H1 (cell line): ENCODE measurements at regions not wholly inside any gene's neighbourhood (a gene's known extent, or its start where the extent isn't known, plus 50 kb on each side); places are given as distances from the start of the nearest gene placed in this dataset.

Experiments
- CTCF ChIA-PET: fragments of 300-600 bp; sonication (Branson Sonifier 250); formaldehyde crosslinking; loops from one replicate; lab custom pipeline; 2021; ENCODE audit not compliant: partially characterized antibody; lab: Charles Lee
- POLR2A ChIA-PET: fragments of 300-600 bp; sonication (Branson Sonifier 250); formaldehyde crosslinking; loops from one replicate; lab custom pipeline; 2021; ENCODE audit warnings: inconsistent platforms; ENCODE audit not compliant: partially characterized antibody; lab: Charles Lee
- DNase-seq, 2 experiments: peaks; one replicate each; pipeline versions ENCODE4 v3.0.0 to v3.0.0-alpha.2; 2010 to 2022; ENCODE audit warnings: low spot score in 2 of 2, low read depth in 1 of 2, mixed read lengths in 1 of 2
- FAIRE-seq: peaks from 2 replicates; lab custom pipeline; 2011; peaks lifted over from hg19 to GRCh38; lab: Jason Lieb, UNC
- H2AFZ ChIP-seq: 2 replicates; pipeline ENCODE4 v1.8.1; 2012; ENCODE audit warnings: low read length, inconsistent platforms
- H2AK5ac ChIP-seq: 2 replicates; pipeline ENCODE4 v1.6.1; 2013; ENCODE audit warnings: low read depth, low read length
- H2BK120ac ChIP-seq: replicated peaks from 2 replicates; pipeline ENCODE3; 2013; ENCODE audit warnings: low read depth, low read length, inconsistent platforms
- H2BK12ac ChIP-seq: 2 replicates; pipeline ENCODE4 v1.6.1; 2013; ENCODE audit warnings: low read depth, low read length
- H2BK15ac ChIP-seq: 2 replicates; pipeline ENCODE4 v1.6.1; 2013; ENCODE audit warnings: low read length
- H2BK20ac ChIP-seq: 2 replicates; pipeline ENCODE4 v1.6.1; 2013; ENCODE audit warnings: low read length
- H2BK5ac ChIP-seq: 2 replicates; pipeline ENCODE4 v1.6.1; 2013; ENCODE audit warnings: low read depth, low read length
- H3K14ac ChIP-seq: 2 replicates; pipeline ENCODE4 v1.6.1; 2013; ENCODE audit warnings: inconsistent platforms; ENCODE audit not compliant: insufficient read length
- H3K18ac ChIP-seq: 2 replicates; pipeline ENCODE4 v1.6.1; 2013; ENCODE audit warnings: low read length; ENCODE audit errors: extremely low read depth
- H3K23ac ChIP-seq: 2 replicates; pipeline ENCODE4 v1.6.1; 2013; ENCODE audit warnings: inconsistent platforms; ENCODE audit not compliant: insufficient read length
- H3K23me2 ChIP-seq: 2 replicates; pipeline ENCODE4 v1.6.1; 2013; ENCODE audit warnings: low read depth, low read length
- H3K27ac ChIP-seq: 2 replicates; pipeline ENCODE4 v1.6.1; 2011; ENCODE audit warnings: low read depth, low read length, inconsistent platforms
- H3K27me3 ChIP-seq, 4 experiments: replicated peaks in 1 of 4; 1 replicate in 1 of 4; 2 replicates in 3 of 4; pipeline versions ENCODE4 v1.6.1 to v1.8.1; 2011 to 2013; ENCODE audit warnings: low read length in 3 of 4, mild to moderate bottlenecking in 3 of 4, inconsistent platforms in 2 of 4, mixed read lengths in 2 of 4, moderate library complexity in 1 of 4; ENCODE audit not compliant: control insufficient read depth in 3 of 4, insufficient read depth in 3 of 4; ENCODE audit errors: extremely low read depth in 1 of 4
- H3K36me3 ChIP-seq, 4 experiments: 2 replicates each; pipeline versions ENCODE4 v1.6.1 to v1.8.1; 2011 to 2013; ENCODE audit warnings: mild to moderate bottlenecking in 4 of 4, low read length in 3 of 4, moderate library complexity in 2 of 4, control low read depth in 1 of 4, inconsistent platforms in 1 of 4; ENCODE audit not compliant: insufficient read depth in 4 of 4, control insufficient read depth in 2 of 4
- H3K4ac ChIP-seq: replicated peaks from 2 replicates; pipeline ENCODE3; 2013; ENCODE audit warnings: low read length, low read depth, mixed read lengths, inconsistent platforms; ENCODE audit not compliant: insufficient read length
- H3K4me1 ChIP-seq, 4 experiments: replicated peaks in 1 of 4; 1 replicate in 1 of 4; 2 replicates in 3 of 4; pipeline versions ENCODE4 v1.6.1 to v1.8.1; 2011 to 2013; ENCODE audit warnings: low read length in 3 of 4, inconsistent platforms in 2 of 4, mixed read lengths in 1 of 4; ENCODE audit not compliant: insufficient read depth in 4 of 4, control insufficient read depth in 3 of 4
- H3K4me2 ChIP-seq, 2 experiments: 2 replicates each; pipeline versions ENCODE4 v1.6.1 to v1.8.1; 2011 to 2013; ENCODE audit warnings: low read depth in 2 of 2, low read length in 2 of 2, control low read depth in 1 of 2, inconsistent platforms in 1 of 2, mild to moderate bottlenecking in 1 of 2; ENCODE audit not compliant: insufficient read depth in 1 of 2
- H3K4me3 ChIP-seq, 4 experiments: fragments of 200-600, 300-600 bp in 1 of 4; sonication (generic), shearing (Covaris generic), sonication (Bioruptor Twin) in 1 of 4; 2 replicates each; pipeline versions ENCODE4 v1.5.1 to v1.8.1; 2011 to 2016; ENCODE audit warnings: low read length in 4 of 4, low read depth in 3 of 4, control low read depth in 2 of 4, inconsistent platforms in 2 of 4, mild to moderate bottlenecking in 2 of 4, mixed read lengths in 1 of 4, moderate library complexity in 1 of 4; ENCODE audit not compliant: insufficient read depth in 2 of 4; ENCODE audit errors: extremely low read depth in 1 of 4
- H3K56ac ChIP-seq: replicated peaks from 2 replicates; pipeline ENCODE3; 2013; ENCODE audit warnings: low read depth, mild to moderate bottlenecking, mixed read lengths, low read length, inconsistent platforms; ENCODE audit not compliant: insufficient read length
- H3K79me1 ChIP-seq: 2 replicates; pipeline ENCODE4 v1.6.1; 2013; ENCODE audit warnings: low read depth, low read length, control low read depth
- H3K79me2 ChIP-seq, 2 experiments: 2 replicates each; pipeline versions ENCODE4 v1.6.1 to v1.8.1; 2012 to 2013; ENCODE audit warnings: low read length in 2 of 2, mild to moderate bottlenecking in 2 of 2, inconsistent platforms in 1 of 2; ENCODE audit not compliant: insufficient read depth in 2 of 2, control insufficient read depth in 1 of 2
- H3K9ac ChIP-seq, 4 experiments: replicated peaks in 1 of 4; 1 replicate in 1 of 4; 2 replicates in 3 of 4; pipeline versions ENCODE4 v1.6.1 to v1.8.1; 2011 to 2013; ENCODE audit warnings: low read depth in 3 of 4, low read length in 3 of 4, control low read depth in 2 of 4, mild to moderate bottlenecking in 2 of 4, moderate library complexity in 2 of 4, inconsistent platforms in 1 of 4; ENCODE audit errors: extremely low read depth in 1 of 4
- H3K9me3 ChIP-seq, 2 experiments: 2 replicates each; pipeline versions ENCODE4 v1.6.1 to v1.8.1; 2012 to 2013; ENCODE audit warnings: mild to moderate bottlenecking in 2 of 2, moderate library complexity in 2 of 2, control low read depth in 1 of 2, inconsistent platforms in 1 of 2, low read depth in 1 of 2, low read length in 1 of 2, mixed read lengths in 1 of 2; ENCODE audit not compliant: insufficient read depth in 2 of 2
- H4K20me1 ChIP-seq, 2 experiments: replicated peaks in 1 of 2; 2 replicates each; pipeline versions ENCODE3 to v1.8.1; 2011 to 2013; ENCODE audit warnings: inconsistent platforms in 2 of 2, low read length in 2 of 2, mild to moderate bottlenecking in 1 of 2; ENCODE audit not compliant: insufficient read depth in 2 of 2, control insufficient read depth in 1 of 2
- H4K5ac ChIP-seq: 2 replicates; pipeline ENCODE4 v1.6.1; 2013; ENCODE audit warnings: low read length, low read depth, mixed read lengths, inconsistent platforms; ENCODE audit not compliant: insufficient read length
- H4K8ac ChIP-seq: 2 replicates; pipeline ENCODE4 v1.8.0; 2013; ENCODE audit warnings: mild to moderate bottlenecking, moderate library complexity, low read length, inconsistent platforms; ENCODE audit not compliant: insufficient read depth; ENCODE audit errors: extremely low read depth
- H4K91ac ChIP-seq: replicated peaks from 2 replicates; pipeline ENCODE3; 2013; ENCODE audit warnings: low read length, mixed read lengths, inconsistent platforms; ENCODE audit not compliant: insufficient read length
- CREB1 ChIP-seq: IDR thresholded peaks from 2 replicates; pipeline ENCODE4 v1.6.1; 2012; ENCODE audit warnings: inconsistent platforms
- JUND ChIP-seq: IDR thresholded peaks from 2 replicates; pipeline ENCODE4 v1.6.1; 2011; ENCODE audit warnings: mild to moderate bottlenecking, improper control_type of control experiment, low read length
- MAFK ChIP-seq: IDR thresholded peaks from 2 replicates; pipeline ENCODE4 v1.6.1; 2012; ENCODE audit warnings: low read depth, mild to moderate bottlenecking, improper control_type of control experiment, low read length
- POU5F1 ChIP-seq: IDR thresholded peaks from 2 replicates; pipeline ENCODE4 v1.6.1; 2011; ENCODE audit warnings: low read depth, mild to moderate bottlenecking, low read length, moderate library complexity
- RXRA ChIP-seq: IDR thresholded peaks from 2 replicates; pipeline ENCODE4 v1.6.1; 2011; ENCODE audit warnings: low read depth, mild to moderate bottlenecking, low read length, moderate library complexity; ENCODE audit not compliant: insufficient read depth
- SIX5 ChIP-seq: IDR thresholded peaks from 2 replicates; pipeline ENCODE4 v1.6.1; 2011; ENCODE audit warnings: mild to moderate bottlenecking, low read depth, low read length
- WGBS, 2 experiments: shearing (Covaris generic) in 1 of 2; methylation state at CpG; one replicate each; pipeline versions ENCODE4 v1.1.6 to v1.1.7; 2013 to 2015; ENCODE audit warnings: low lambda C conversion rate in 2 of 2, mixed read lengths in 2 of 2, inconsistent platforms in 1 of 2, low coverage in 1 of 2, missing lambda C conversion rate in 1 of 2; ENCODE audit not compliant: insufficient replicate concordance in 2 of 2, insufficient coverage in 1 of 2, insufficient read length in 1 of 2; ENCODE audit errors: extremely low coverage in 1 of 2, missing lambda C conversion rate in 1 of 2; 5-methylcytosine and 5-hydroxymethylcytosine counted together
- TF ChIP-seq, protein P1 (sequence below): IDR thresholded peaks from 2 replicates; pipeline ENCODE4 v1.6.1; 2011; ENCODE audit warnings: low read depth, mild to moderate bottlenecking, low read length; ENCODE audit not compliant: insufficient read depth
- TF ChIP-seq, protein P2 (sequence below): IDR thresholded peaks from 2 replicates; pipeline ENCODE4 v1.6.1; 2012; ENCODE audit warnings: low read length, inconsistent platforms

DNA sequence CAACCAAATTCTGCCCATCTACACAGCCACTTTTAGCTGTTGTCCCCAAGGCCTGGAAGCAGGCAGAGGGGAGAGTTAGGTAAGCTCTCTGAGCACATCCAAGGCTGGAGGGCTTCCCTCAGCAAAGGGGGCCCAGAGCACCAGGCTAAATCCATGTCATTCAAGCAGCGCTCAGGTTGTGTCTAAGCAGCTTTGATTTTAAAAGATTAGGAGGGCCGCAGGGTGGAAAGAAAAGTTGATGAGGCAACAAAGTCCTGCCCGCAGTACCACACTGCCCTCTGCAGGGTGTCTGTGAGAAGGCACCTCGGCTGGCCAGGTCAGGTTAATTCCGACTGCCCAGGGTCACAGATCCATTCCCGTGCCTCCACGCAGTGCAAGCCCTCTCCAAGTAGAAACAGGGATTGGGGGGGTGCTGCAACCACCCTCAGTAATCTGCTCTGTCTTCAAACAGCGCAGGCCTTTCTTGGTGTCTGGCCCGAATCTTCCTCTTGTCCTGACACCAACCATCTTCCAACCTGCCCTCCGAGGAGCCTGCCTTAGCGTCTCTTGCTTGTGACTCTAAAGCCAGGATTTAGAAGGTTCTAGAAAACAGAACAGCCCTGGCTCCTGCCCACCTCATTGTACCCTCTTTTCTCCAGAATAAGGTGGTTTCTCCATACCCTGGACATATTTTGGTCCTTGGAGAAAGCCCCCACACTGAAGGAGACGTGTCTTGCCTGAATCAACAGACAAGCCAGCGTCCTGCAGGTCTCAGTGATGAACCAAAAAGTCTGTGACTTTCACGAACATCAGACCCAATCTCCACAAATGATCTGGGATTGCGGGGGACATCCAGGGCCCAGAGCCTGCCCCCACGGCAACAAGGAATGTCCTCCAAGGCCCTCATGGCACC lies 289.2 kb downstream of the TNS1 start:
- Histone ChIP-seq H2BK12ac (peak overlapping the region; percentile 72; the same call in 1 of the 2 replicates), H3K18ac (no peak overlapping the region; the same call in 1 of the 2 replicates), H3K4me2 (no peak overlapping the region), H4K5ac (no peak overlapping the region), H2BK5ac (no peak overlapping the region), H2BK120ac (no peak overlapping the region), H3K14ac (no peak overlapping the region), H3K27ac (no peak overlapping the region), H3K4me1 (0 out of 7 replicates have a peak, but pooled peaks cover 0 to 1% (median 0%) of the 10 kb centered on the region in 4 experiments), H3K9ac (no peak overlapping the region), H3K9me3 (no peaks in the 10 kb centered on the region), H4K20me1 (no peaks in the 10 kb centered on the region), H3K79me1 (no peaks in the 10 kb centered on the region), H2AK5ac (no peak overlapping the region), H2AFZ (peak overlapping the region; percentile 90; the same call in 1 of the 2 replicates), H3K4me3 (no peak overlapping the region), H4K91ac (no peak overlapping the region), H2BK15ac (no peak overlapping the region), H3K23ac (no peak overlapping the region), H4K8ac (no peak overlapping the region), H3K4ac (no peak overlapping the region), H3K36me3 (no peaks in the 10 kb centered on the region), H2BK20ac (peak overlapping the region; percentile 53; the same call in 1 of the 2 replicates), H3K27me3 (0 out of 7 replicates have a peak, but pooled peaks cover 0 to 3% (median 0%) of the 10 kb centered on the region in 4 experiments), H3K79me2 (no peaks in the 10 kb centered on the region), H3K56ac (no peak overlapping the region), H3K23me2 (no peaks in the 10 kb centered on the region; the same call in 1 of the 2 replicates)
- ChIA-PET POLR2A (no interaction called here), CTCF (interaction anchor here (0.6 to 7.3 kb wide), 77 partner anchors 8 to 1200 kb away, joined by 3 to 91 read pairs (median 4); no protein-coding TSS in a partner anchor)
- DNase-seq (peak; percentile 62 to 97), FAIRE-seq (peak; percentile 75)
- WGBS, 2 experiments = 48% methylated on average over 16 of the region's 16 CpGs; no CpG with 5 or more reads in 1 of the 2 experiments
- TF ChIP-seq MAFK = peak; percentile 55; the same call in 1 of the 2 replicates
- TF ChIP-seq SIX5 = no peak
- no peak for TF ChIP-seq CREB1
- TF ChIP-seq, protein P1, sequence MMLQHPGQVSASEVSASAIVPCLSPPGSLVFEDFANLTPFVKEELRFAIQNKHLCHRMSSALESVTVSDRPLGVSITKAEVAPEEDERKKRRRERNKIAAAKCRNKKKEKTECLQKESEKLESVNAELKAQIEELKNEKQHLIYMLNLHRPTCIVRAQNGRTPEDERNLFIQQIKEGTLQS = peak; percentile 56; the same call in 1 of the 2 replicates
- TF ChIP-seq, protein P2, sequence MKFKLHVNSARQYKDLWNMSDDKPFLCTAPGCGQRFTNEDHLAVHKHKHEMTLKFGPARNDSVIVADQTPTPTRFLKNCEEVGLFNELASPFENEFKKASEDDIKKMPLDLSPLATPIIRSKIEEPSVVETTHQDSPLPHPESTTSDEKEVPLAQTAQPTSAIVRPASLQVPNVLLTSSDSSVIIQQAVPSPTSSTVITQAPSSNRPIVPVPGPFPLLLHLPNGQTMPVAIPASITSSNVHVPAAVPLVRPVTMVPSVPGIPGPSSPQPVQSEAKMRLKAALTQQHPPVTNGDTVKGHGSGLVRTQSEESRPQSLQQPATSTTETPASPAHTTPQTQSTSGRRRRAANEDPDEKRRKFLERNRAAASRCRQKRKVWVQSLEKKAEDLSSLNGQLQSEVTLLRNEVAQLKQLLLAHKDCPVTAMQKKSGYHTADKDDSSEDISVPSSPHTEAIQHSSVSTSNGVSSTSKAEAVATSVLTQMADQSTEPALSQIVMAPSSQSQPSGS = no peak
- no peak for TF ChIP-seq RXRA
- TF ChIP-seq POU5F1 = no peak
- 0 out of 2 replicates have a peak, but pooled peaks have one; percentile 53 for TF ChIP-seq JUND
